Spinal cord (tissue), 9 donors: ENCODE measurements at regions not wholly inside any gene's neighbourhood (a gene's known extent, or its start where the extent isn't known, plus 50 kb on each side); places are given as distances from the start of the nearest gene placed in this dataset.
"Not testable (repeated sequence)": the region's sequence is repeated elsewhere in the genome, so short reads cannot be mapped to it uniquely, and the experiment has no call there.

Experiments
- DNase-seq, 6 donors: peaks; one replicate each; pipeline versions ENCODE4 v3.0.0 to v3.0.0-alpha.2; 2013 to 2015; ENCODE audit warnings: low spot score in 6 of 6, low read depth in 4 of 6
- H3K27ac ChIP-seq: one replicate; pipeline ENCODE4 v1.5.1; 2013; ENCODE audit warnings: low read depth, low read length, control low read depth
- H3K27me3 ChIP-seq: one replicate; pipeline ENCODE4 v1.6.1; 2013; ENCODE audit warnings: low read length; ENCODE audit not compliant: control insufficient read depth, insufficient read depth
- H3K36me3 ChIP-seq: one replicate; pipeline ENCODE4 v1.6.1; 2013; ENCODE audit warnings: low read length; ENCODE audit not compliant: control insufficient read depth, insufficient read depth
- H3K4me1 ChIP-seq: one replicate; pipeline ENCODE4 v1.6.1; 2013; ENCODE audit warnings: low read length; ENCODE audit not compliant: control insufficient read depth, insufficient read depth
- H3K4me3 ChIP-seq: one replicate; pipeline ENCODE4 v1.5.1; 2013; ENCODE audit warnings: low read depth, low read length, control low read depth
- H3K9me3 ChIP-seq: one replicate; pipeline ENCODE4 v1.6.1; 2013; ENCODE audit warnings: low read length; ENCODE audit not compliant: control insufficient read depth, insufficient read depth
- WGBS: methylation state at CpG from one replicate; pipeline ENCODE4 v1.1.5; 2013; ENCODE audit warnings: missing lambda C conversion rate; ENCODE audit not compliant: insufficient coverage; 5-methylcytosine and 5-hydroxymethylcytosine counted together
- donor health status: healthy.

DNA sequence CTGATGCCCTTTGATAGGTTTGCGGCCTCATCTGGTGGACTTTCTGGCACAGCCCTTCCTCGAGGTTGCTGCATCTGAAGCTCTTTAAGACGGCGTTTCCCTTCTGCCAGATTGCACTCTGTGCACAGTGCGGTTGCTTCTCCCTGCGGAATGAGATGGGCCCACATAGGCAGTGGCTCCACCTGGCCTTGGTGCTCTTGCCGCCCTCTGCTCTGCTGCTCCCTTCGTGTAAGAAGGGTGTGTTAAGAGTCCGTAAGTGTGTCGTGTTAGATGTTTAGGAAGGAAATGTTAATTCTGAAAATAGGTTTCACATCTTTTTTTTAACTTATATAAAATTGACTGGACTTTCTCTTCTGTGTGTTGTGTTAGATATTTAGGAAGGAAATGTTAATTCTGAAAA lies 240.3 kb downstream of the RTP5 start:
- DNase-seq, H3K4me1 ChIP-seq, H3K27ac ChIP-seq, H3K27me3 ChIP-seq, H3K36me3 ChIP-seq, H3K4me3 ChIP-seq, H3K9me3 ChIP-seq: not testable (repeated sequence)
- 80% methylated on average over 1 of the region's 10 CpGs for WGBS

DNA sequence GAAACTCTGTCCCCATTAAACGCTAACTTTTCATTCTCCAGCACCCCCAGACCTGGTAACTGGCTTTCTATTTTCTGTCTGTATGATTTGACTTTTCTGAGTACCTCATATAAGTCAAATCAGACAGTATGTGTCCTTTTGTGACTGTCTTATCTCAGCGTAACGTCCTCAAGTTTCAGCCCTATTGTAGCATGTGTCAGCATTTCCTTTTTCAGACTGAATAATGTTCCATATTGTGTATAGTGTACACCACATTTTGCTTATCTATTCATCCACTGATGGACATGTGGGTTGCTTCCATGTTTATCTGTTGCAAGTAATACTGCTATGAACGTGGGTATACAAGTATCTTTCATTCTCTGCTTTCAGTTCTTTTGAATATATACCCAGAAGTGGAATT lies 242.4 kb downstream of the RTP5 start:
- not testable (repeated sequence) for H3K4me3 ChIP-seq, H3K9me3 ChIP-seq, H3K4me1 ChIP-seq, H3K27me3 ChIP-seq, DNase-seq, H3K36me3 ChIP-seq, H3K27ac ChIP-seq
- WGBS: no CpG with 5 or more reads among the region's 4 CpGs

DNA sequence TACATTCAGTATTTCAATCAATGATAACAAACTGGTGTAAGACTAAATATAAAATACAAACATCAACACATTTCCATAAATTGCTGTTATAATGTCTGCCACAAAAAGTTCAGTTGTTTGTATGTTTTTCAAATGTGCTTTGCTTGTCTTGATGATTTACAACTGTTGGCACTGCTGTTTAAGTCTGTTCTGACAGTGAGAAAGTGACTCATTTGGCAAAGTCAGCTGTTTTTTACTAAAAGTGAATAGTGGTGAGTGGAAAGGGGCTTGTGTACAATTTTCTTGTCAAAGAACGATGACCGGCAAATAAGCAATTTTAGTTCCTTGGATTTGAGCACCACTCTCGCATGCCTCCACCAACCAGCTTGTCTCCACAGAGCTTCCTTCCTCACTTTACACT lies 244.0 kb downstream of the RTP5 start:
- DNase-seq, H3K4me3 ChIP-seq, H3K27ac ChIP-seq, H3K36me3 ChIP-seq, H3K27me3 ChIP-seq, H3K9me3 ChIP-seq, H3K4me1 ChIP-seq: not testable (repeated sequence)
- whole genome bisulfite sequencing: no CpG with 5 or more reads among the region's 3 CpGs

DNA sequence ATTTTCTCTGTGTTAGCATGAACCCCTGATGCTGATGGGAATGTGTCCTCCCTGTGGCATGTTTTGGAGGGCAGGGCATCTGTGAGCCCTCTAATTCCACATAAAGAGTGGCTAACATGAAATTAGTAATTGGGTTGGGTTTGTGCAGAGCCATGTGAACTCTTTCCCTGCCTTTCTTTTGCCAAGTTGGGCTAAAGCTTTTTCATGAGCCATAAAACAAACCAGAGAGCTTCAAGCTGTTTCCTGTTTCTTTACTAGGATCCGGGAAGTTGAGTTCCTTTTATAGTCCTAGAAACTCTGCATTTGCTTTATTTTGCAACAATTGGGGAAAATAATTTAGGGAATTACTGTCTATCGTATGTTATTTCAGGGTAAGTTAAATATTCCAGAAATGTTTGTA lies 247.1 kb downstream of the RTP5 start:
- DNase-seq, H3K36me3 ChIP-seq, H3K4me1 ChIP-seq, H3K27me3 ChIP-seq, H3K4me3 ChIP-seq, H3K27ac ChIP-seq, H3K9me3 ChIP-seq: not testable (repeated sequence)
- no CpG with 5 or more reads among the region's 2 CpGs for WGBS

DNA sequence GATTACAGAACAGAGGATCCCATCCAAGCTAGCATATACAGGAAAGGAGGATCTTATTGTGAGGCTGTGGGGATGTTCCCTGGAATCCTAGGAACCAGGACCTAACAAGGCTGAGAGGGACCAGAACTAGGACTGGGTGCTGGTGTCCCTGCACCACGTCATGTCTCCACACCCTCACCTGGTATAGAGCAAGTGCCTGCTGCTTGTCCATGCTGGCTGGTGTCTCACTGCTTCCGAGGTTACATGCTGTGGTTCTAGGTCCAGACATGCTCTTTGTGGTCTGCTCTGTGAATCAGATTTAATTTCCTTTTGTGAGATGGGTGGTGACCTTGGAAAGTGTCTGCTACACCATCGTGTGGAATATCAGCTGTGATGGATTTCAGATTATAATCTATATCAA lies 247.8 kb downstream of the RTP5 start:
- not testable (repeated sequence) for H3K36me3 ChIP-seq, H3K27me3 ChIP-seq, DNase-seq, H3K4me3 ChIP-seq, H3K9me3 ChIP-seq, H3K4me1 ChIP-seq, H3K27ac ChIP-seq
- no CpG with 5 or more reads among the region's 3 CpGs for WGBS

DNA sequence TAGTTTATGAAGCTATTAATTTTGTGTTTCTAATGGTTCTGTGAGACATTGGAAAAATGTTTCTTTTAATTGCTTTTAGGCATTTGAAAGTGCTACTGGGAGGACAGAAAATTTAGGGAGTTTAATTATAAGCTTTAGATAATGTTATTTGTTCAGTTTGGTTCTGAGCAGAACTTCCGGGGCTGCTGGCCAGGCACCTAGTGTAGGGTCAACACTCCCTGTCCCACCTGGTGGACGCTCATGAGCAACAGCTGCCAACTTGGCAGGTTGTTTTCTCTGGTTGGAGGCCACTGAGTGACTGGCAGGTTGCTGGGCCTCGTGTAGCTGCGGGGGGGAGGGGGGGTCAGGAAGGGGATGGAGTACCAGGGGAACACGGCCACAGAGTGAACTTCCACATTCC lies 250.2 kb downstream of the RTP5 start:
- H3K27me3 ChIP-seq, H3K36me3 ChIP-seq, H3K27ac ChIP-seq, H3K9me3 ChIP-seq, H3K4me1 ChIP-seq, DNase-seq, H3K4me3 ChIP-seq: not testable (repeated sequence)
- WGBS: 92% methylated on average over 2 of the region's 5 CpGs

DNA sequence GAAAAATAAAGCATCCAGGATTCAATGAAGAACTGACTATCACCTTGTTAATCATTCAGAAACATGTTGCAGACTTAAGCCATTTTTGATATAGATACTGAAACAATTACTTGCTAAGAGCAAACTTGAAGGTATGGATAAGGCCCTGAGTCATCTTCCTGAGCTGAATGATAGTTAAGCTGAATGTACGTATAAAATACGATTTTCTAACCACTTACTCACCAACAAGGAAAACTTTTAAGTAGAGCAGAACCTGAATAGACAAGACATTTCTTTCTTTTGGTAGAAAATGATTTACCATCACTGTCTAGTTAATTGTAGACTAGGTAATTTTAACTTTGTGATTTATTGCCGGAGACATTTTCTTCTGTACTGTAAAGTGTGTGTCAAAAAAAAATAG lies 261.2 kb downstream of the RTP5 start:
- DNase-seq, H3K9me3 ChIP-seq, H3K27ac ChIP-seq, H3K36me3 ChIP-seq, H3K4me1 ChIP-seq, H3K27me3 ChIP-seq, H3K4me3 ChIP-seq: not testable (repeated sequence)
- WGBS: no CpG with 5 or more reads among the region's 3 CpGs

DNA sequence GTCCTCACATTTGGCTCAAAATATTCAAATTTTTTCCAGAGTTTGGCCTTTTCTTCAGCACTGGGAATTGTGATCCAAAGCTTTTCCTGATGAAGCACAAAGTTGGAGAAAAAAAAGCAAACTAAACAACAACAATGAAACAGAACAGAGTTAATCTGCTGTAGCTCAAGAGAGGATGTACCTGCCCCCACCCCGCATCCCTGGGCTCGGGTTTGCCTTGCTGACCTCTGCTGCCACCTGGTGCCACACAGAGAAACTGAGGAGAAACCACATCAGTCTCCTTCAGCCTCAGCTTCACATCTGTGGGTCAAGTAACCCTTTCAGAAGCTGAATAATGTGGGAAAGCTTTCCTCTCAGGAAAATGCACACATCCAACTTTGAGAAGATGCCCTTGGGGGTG lies 290.4 kb downstream of the RTP5 start:
- not testable (repeated sequence) for H3K4me3 ChIP-seq, DNase-seq, H3K27me3 ChIP-seq, H3K27ac ChIP-seq, H3K9me3 ChIP-seq, H3K36me3 ChIP-seq, H3K4me1 ChIP-seq
- WGBS: no CpG with 5 or more reads among the region's 2 CpGs

DNA sequence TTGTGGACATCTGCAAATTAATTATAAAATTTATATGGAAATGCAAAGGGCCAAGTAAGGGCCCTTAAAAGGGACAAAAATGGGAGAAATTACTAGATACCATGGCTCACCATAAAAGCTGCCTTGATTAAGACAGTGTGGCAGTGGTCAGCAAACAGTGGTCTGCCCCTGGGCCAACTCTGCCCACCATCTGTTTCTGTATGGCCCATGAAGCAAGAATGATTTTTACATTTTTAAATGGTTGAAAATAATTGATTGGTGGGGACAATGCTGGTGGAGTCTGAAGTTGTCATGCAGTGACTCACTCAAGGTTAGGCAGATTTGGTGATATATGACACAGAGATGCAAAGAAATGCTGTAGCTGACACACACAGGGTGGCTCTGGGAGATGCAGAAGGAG lies 295.6 kb downstream of the RTP5 start:
- DNase-seq, H3K4me3 ChIP-seq, H3K27ac ChIP-seq, H3K4me1 ChIP-seq, H3K27me3 ChIP-seq, H3K9me3 ChIP-seq, H3K36me3 ChIP-seq: not testable (repeated sequence)

DNA sequence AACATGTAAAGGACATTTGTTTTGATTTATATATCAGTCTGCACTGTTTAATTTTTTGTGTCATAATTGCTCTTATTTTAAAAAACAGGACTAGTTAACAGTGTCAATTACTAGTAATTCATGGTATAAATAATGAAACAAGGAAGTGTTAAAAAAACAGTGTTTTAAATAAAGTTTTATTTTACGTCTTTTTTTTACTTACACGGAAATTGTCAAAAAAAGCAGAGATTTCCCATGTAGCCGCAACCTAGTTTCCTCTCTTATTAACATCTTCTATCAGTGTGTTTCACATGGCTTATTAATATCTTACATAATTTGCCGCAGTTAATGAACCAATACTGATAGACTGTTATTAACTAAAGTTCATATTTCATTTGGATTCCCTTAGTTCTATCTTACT lies 301.8 kb downstream of the RTP5 start:
- not testable (repeated sequence) for DNase-seq, H3K4me1 ChIP-seq
- WGBS: no CpG with 5 or more reads among the region's 4 CpGs

More for the DNA sequence above, 301.8 kb downstream of the RTP5 start:
- H3K9me3 ChIP-seq, H3K36me3 ChIP-seq, H3K27ac ChIP-seq, H3K27me3 ChIP-seq, H3K4me3 ChIP-seq: not testable (repeated sequence)
